A172 (cell line): ENCODE measurements at regions not wholly inside any gene's neighbourhood (a gene's known extent, or its start where the extent isn't known, plus 50 kb on each side); places are given as distances from the start of the nearest gene placed in this dataset.

ENCODE experiments used
- DNase-seq: peaks from one replicate; pipeline ENCODE4 v3.0.0-alpha.2; 2015; ENCODE audit warnings: low spot score

DNA sequence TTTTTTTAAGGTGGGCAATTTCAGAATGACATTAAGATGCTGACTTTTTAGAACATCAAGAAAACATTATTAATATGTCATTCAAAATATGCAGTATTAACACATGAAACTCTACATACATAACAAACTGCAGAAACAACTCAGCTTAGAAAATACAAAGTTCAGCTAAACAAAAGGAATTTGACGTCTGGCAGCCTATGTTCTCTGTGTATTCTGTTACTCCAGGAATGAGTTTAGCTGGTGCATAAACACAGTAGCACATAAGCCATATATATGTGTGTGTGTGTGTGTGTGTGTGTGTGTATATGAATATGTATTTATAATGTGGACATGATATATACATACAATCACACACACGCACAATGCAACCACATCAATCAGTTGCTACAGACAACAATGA, 413.5 kb upstream of the PSMD7 start:
- DNase-seq, result no peak

DNA sequence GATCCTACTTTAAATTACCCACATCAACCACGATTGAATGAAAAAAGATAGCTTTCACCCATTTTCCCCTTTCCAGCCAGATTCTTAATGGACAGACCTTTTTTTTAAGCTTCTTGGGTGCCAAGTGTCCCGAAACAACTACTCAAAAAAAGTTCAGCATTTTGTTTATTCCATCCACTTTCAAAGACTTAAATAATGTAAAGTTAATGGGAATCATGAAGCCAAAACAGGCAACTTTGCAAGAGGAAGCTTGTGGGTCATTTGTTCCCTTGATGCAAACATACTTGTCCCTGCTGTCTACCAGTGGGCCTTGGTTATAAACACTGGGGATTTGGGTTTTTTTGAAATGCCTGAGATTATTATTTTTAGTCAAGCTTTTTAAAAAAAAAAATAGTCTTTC, 414.0 kb upstream of the PSMD7 start:
- no peak for DNase-seq

DNA sequence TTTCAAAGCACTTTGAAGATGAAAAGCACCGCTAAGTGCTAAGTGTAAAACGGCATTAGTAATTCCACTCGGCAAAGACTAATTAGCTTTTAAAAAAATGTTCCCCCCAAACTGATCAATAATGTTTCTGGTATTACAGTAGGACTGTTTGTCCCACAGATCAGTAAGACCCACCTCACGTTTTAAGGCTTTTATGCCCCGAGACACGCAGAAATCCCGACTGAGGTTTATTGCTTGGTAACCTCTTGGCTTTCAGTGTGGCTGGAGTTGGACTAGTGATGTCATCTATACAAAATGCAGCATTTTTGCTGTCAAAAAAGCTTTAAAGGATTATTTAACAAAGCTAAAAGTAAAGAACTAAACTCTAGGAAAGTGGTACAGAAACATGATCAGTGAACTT, 414.6 kb upstream of the PSMD7 start:
- DNase-seq, result no peak

DNA sequence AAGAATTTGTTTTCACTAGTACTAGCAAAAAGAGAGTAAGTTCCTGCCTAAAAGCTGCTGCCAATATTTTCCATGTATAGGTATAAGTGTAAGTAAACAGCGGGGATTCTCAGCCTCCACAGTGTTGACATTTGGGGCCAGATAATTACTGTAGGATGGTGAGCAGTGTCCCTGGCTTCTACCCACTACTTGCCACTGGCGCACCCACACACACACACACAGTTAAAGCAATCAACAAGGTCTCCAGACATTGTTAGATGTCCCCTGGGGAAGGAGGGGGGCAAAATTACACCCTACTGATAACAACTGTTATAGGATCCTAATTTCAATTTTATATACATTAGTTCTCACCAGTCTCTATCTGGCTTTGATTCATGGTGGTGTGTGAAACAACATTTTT, 417.0 kb upstream of the PSMD7 start:
- no peak for DNase-seq

DNA sequence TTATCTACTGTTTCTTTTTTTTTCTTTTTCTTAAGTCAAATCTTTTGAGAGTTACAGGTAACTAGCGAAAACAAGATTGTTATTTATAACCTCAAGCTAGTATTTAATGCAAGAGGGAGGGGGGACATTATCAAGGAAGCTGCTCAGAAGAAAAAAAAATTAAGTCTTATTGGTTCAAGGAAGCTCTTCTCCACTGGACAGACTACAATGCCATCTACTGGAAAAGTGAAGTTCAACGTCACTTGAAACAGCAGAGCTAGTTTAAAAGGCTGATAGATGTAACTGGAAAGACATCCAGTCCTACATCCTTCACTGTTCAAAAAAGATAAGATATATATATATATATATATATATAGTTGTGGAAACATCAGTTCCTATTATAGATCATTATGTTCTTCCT, 418.0 kb upstream of the PSMD7 start:
- peak; percentile 72 for DNase-seq

DNA sequence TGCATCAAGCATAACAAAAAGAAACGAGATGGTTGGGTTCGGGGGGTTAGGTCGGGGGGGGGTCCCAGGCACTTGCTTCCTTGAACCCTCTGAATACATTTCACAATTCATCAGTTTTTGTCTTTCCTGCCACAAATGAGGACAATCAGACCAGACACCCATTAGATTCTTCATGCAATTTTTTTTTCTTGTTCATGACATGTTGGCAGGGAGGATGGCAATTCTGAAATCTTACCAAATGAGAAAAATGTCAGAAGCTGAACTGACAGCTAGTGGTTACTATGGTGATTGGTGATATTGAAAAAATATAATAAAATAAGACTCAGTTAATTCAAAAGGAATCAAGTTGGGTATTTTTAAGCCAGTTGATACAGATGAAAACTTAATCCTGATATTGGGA, 419.5 kb upstream of the PSMD7 start:
- DNase-seq, result no peak

DNA sequence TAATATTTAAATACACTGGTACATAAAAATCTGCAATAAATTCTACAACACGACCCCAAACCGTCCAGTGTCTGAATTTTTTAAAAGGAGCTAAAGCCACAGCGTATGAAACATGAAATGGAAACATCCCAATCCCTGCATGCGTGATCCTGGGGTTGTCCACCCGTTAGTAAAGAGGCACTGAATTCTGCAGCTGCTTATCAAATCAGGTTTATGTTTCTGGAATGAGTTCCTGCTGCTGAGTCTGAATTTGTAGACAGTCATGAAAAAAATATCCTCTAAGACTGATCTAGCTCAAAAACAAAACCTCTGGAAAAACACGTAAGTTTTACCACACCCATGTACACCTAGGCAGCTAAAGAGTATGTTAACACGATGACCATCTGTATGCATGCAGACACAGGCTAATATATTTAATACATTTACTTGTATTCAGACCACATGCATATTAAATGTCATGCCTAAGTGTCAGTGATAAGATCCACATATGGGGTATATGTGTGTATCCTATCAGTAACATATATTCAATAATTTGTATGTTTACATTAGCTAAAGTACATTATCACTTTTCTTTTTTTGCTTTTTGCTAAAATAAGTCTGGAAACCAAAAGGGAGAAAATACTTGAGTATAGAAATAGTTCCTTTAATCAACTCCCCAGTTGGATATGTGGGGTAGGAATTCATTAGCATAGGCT, 420.5 kb upstream of the PSMD7 start:
- DNase-seq, result no peak

DNA sequence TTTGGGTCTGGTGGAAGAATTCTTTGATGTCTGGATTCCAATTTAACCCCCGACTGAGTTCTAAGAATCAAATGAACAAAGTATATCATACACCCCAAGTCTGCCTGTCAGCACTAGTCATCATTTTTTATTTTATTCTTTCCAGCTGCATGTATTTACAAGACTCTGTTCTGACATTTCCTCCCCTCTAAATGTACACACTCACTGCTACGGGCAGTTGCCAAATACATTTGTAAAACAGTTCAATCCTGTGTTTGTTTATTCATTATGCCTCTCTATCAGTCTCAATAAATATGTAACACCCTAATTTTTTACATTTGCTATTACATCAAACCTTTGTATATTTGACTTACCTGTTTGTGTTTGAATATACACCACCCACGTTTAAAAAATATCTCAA, 422.3 kb upstream of the PSMD7 start:
- DNase-seq, result no peak

DNA sequence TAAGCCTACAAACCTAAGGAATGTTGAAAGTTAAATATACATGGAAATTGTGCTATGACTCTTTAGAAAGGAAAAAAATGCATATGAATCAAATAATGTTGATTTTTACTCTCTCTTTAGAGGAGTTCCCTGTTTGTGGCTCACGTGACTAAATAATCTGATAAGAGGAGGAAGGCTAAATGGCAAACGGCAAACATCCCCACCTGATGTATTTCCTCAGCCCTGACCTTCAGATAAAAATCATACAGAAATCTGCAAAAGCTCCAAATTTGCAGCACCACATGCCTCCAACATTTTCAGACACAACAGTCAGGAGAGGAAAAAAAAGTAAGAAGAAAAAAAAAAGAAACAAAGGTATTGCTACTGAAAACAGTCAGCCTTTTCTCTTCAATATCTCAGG, 423.0 kb upstream of the PSMD7 start:
- DNase-seq, result no peak

DNA sequence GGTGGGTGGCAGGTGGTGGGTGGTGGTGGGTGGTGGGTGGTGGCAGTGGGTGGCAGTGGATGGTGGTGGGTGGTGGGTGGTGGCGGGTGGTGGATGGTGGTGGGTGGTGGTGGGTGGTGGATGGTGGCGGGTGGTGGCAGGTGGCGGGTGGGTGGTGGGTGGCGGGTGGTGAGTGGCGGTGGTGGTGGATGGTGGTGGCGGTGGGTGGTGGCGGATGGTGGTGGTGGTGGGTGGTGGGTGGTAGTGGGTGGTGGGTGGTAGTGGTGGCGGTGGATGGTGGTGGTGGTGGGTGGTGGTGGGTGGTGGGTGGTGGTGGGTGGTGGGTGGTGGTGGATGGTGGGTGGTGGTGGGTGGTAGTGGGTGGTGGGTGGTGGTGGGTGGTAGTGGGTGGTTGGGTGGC, 423.8 kb upstream of the PSMD7 start:
- no peak for DNase-seq

DNA sequence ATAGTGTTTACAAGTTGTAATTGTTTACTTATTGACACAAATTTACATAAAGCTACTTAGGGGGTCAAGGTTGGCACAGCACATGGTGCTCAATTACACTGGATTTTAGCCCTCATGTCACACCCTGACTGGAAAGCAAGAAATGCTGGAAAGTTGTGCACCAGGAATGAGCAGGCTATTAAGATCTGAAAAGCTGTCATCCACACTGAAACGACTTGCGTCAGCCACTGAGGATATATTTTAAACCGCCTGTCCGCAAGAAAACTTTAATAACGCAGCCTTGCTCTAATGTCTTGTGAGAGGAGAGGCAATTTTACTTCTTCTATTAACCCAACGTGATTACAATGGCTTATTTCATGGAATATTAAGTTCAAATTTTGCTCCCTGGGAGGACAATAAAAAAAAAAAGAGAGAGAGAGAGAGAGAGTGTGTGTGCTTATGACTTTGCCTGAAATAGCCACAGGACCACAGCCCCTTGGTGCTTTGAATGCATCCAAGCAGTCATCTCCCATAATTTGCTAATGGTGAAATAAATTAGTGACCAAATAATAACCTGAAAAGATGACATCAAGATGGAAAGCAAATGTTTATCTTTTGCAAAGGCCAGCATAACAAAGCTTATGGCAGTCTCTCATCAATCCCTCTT, 425.4 kb upstream of the PSMD7 start:
- no peak for DNase-seq

DNA sequence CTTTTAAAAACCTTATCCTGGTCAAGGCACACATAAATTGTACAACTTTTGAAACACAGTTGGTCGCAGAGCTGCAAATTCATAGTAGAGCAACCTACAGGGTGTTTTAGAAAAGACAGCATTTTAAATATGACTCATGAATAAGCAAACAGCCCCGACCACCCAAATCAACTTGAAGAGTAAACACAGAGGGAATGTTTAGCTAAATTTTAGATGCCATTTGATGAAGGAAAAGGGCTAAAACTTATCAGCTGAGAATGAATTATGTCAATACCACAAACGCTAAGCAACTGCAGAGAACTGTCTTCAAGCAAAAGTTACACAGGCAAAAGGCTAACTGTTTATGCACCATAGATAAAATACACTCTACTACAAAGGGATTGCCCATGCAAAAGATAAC, 427.5 kb upstream of the PSMD7 start:
- DNase-seq, result no peak

DNA sequence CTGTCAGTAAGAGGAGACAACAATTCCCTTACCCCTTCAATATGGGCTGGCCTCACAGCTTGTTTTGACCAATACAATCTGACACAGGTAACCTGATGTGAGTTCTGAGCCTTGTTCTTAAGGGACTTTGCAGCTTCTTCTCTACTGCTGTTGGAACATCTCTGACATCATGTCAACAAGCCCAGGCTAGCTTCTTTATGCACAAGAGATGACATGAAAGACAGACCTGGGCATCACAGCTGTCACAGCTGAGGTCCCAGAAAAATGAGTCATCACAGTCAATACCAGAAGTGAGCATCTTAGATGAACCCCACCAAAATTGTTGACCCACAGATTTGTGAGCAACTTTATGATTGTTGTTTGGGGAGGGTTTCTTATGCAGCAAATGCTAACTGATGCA, 431.7 kb upstream of the PSMD7 start:
- DNase-seq, result no peak

DNA sequence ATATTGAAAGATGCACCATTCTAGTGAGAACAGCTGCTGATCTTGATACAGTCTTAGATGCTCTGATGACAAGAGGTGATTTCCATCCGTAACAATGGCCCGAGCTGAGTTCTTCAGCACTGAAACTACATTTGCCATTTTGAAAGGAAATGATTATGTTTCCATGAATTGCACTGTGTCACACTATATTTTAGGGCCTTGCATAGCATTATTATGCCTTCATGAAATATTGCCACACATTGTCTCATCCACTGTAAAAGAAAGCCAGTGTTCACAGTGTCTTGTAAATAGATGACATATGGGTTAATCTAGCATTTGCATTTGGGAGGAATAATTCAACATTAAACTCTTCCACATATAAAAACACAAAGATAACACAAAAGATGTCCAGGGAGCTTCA, 438.3 kb upstream of the PSMD7 start:
- no peak for DNase-seq

DNA sequence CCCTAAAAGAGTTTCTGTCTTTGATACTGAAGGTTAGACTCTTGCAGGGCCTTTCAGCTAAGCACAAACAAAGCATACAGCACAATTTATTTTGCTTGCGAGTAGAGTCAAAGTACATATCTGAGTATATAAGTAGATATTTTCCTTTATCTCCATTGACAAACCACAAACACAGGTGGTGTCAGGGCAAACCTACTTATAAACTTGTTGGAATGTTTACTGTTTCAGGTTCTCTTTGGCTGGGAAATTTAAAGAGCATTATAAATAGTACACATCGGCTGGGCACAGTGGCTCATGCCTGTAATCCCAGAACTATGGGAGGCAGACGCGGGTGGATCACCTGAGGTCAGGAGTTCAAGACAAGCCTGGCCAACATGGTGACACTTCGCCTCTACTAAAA, 442.6 kb upstream of the PSMD7 start:
- DNase-seq, result no peak

DNA sequence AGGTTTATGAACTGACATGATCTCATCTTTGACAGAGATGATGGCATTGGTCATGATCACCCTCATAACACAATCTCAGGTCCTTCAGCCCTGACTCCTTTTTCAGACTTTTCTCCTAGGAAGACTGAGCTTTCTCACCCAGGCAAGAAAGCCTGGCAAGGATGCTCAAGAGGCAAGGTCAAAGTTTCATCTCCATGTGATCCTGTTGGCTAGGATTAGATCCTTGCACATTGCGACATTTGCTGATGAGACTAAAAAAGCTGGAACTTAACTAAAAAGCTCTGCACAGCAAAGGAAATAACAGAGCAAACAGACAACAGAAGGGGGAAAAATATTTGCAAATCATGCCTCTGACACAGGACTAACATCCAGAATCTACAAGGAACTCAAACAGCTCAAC, 444.1 kb upstream of the PSMD7 start:
- no peak for DNase-seq

DNA sequence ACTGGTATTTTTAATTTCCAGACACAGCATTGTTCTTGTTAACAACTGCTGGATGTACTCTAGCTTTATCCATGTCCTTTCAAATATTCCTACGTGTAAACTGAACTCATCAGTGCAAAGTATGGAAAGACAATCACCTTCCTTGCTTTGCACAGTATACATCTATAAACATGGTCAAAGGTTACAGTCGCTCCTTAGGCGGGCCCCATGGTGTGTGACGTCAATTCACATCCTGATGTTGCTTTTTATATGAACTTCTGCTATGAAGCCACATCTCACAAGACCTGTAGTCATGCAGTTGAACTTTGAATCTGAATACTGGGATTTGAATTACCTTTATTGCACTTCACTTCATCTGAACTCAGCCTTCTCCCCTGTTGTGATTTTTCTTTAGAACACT, 447.6 kb upstream of the PSMD7 start:
- DNase-seq, result no peak

DNA sequence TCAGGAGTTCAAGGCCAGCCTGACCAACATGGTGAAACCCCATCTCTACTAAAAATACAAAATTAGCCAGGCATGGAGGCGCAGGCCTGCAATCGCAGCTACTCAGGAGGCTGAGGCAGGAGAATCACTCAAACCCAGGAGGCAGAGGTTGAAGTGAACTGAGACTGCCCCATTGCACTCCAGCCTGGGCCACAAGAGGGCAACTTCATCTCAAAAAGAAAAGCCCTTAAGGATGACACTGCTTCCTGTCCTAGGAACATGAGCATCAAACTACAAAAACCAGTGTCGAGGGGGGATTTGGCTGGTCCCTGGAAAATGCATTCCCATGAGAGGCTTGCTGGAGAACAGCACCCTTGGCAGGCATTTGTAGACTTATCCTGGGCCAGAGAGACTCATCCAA, 449.5 kb upstream of the PSMD7 start:
- DNase-seq, result no peak

DNA sequence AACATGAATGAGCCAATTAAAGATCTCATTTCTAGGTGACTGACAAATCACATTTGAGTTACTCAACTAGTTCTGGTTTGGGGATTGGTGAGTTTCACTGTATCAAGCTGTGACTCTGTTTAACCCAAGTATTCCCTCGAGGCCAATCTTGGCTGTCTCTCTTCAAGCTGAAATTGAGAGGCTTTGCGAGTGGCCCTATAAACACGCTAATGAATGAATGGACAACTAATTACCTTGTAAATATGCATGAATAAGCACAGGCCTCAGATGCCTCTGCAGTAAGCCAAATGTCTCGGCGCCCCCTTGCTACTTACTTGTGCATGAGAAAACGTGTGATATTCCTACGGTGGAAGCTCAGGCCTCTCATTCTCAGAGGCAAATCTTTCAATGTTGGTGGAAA, 450.3 kb upstream of the PSMD7 start:
- DNase-seq, result no peak

DNA sequence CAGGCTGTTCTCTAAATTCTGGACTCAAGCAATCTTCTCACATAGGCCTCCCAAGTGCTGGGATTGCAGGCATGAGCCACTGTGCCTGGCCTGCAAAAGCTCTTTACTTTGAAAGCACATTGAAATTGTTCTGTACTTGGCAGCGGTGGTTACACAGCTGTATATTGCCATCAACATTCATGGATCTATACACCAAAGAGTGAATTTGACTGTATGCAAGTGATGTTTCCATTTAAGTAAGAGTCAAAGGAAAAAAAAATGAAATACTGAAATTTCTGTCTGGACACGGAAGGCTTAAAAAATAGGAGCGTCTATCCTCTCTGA, 450.6 kb upstream of the PSMD7 start:
- DNase-seq, result no peak

DNA sequence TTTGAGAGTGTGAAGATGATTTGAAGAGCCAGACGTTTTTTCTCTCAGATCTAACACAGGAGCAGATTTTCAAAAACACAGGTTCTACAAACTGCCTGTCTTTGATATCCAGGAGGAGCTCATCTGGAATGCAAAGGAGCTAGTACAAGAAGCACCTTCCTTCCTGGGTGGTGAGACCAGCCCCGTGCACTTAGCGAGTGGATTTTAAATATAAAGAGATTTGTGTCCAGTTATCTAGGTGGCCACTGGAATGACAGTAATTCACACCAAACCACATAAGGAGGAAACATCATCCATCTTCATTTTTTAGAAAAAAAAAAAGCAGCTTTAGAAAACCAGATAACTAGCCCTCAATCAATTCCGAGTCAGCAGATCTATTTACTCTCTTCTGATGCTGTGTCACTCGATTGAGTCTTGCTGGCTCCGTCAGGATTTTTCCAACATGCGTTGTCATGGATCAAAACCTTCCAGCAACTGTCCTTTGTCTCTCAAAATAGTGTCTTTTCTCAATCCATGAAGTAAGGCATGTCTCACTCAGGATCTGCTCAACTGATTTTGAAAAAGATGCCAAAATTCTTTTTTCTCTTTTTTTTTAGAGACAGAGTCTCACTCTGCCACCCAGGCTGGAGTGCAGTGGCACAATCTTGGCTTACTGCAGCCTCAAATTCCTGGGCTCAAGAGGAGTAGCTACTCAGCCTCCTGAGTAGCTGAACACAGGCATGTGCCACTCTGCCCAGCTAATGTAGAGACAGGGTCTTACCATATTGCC, 451.2 kb upstream of the PSMD7 start:
- no peak for DNase-seq

DNA sequence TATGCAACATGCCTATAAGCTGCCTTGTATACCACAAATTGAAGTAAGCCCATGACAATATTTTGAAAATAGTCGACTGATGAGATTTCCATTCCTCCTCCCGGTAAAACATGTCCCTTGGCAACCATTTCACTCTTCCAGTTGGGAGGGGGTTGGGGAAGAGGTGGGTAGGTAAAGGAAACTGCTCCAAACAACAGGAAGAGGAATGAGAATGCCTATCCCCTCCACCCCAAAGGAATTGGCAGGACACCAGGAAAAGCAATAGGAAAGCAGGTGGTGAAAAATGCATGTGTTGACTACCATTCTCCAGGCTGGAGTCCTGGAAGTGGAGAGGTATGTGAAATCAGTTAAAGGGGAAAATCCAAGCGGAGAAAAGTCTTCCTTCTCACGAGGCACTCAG, 455.9 kb upstream of the PSMD7 start:
- DNase-seq, result no peak

DNA sequence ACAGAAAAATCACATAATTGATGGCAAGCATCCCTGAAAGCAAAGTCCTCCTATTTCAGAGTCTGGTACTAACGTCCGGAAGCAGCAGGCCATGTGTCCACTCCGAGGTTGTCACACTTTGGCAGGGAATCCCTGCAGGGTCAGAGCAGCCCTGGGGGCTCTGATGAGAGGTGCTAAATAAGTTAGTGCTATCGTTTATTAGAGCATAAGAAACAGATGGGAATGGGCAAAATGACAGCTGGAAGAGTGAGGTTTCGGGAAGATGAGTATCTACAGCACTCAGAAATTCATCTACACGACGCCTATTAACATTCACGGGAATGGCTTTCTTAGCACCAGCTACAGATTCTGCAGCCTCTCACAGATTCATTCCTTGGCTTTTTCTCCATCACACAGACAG, 465.4 kb upstream of the PSMD7 start:
- DNase-seq, result no peak
